ENCODE measurements at regions not wholly inside any gene's neighbourhood (a gene's known extent, or its start where the extent isn't known, plus 50 kb on each side); places are given as distances from the start of the nearest gene placed in this dataset.

- TF ChIP-seq CTCF (IDR thresholded peaks at IDR 0.05) (no peak), EZH2phosphoT487 (IDR thresholded peaks at IDR 0.05) (no peak)
These were observed 499.3 kb upstream of the TMEM132C start for GRCh38 chr12:127767656-127768055.
